ENCODE measurements at regions not wholly inside any gene's neighbourhood (a gene's known extent, or its start where the extent isn't known, plus 50 kb on each side); places are given as distances from the start of the nearest gene placed in this dataset.

- TF ChIP-seq CTCF (IDR thresholded peaks at IDR 0.05), result no peak
- no peak for TF ChIP-seq EZH2phosphoT487 (IDR thresholded peaks at IDR 0.05)
Observed at GRCh38 chr9:109710830-109711229, 69.2 kb upstream of the PALM2AKAP2 start.

Measured in neural progenitor cell (in vitro differentiated cells).